OCI-LY1 (cell line): ENCODE measurements at regions not wholly inside any gene's neighbourhood (a gene's known extent, or its start where the extent isn't known, plus 50 kb on each side); places are given as distances from the start of the nearest gene placed in this dataset.

Source experiments
- CTCF ChIP-seq: fragments of 200-600 bp; sonication (generic), shearing (Covaris generic); IDR thresholded peaks from 2 replicates; pipeline ENCODE4 v1.5.1; 2017; ENCODE audit warnings: mild to moderate bottlenecking, antibody characterized with exemption, low read length, moderate library complexity, mixed read lengths
- EZH2 ChIP-seq: fragments of 200-600 bp; sonication (generic), shearing (Covaris generic); IDR thresholded peaks from 2 replicates; pipeline ENCODE4 v1.8.0; 2017; ENCODE audit warnings: borderline replicate concordance, mixed run types, mild to moderate bottlenecking, antibody characterized with exemption, low read length, moderate library complexity, mixed read lengths

GRCh38 chr1:99504287-99504686, 141.6 kb upstream of the PALMD start:
- no peak for TF ChIP-seq EZH2
- TF ChIP-seq CTCF = no peak
